PC-9 (cell line): ENCODE measurements at regions not wholly inside any gene's neighbourhood (a gene's known extent, or its start where the extent isn't known, plus 50 kb on each side); places are given as distances from the start of the nearest gene placed in this dataset.

ENCODE experiments used
- BruUV-seq: library from RNA; stranded (reverse); fragments of 400-500 nt; replicated peaks from 2 replicates; lab custom pipeline; 2021; lab: Mats Ljungman, UMichigan
- CTCF ChIA-PET: fragments of 300-600 bp; sonication (Branson Sonifier 250); formaldehyde crosslinking; loops from one replicate; lab custom pipeline; 2022; ENCODE audit warnings: antibody characterized with exemption; lab: Charles Lee
- POLR2A ChIA-PET: fragments of 300-600 bp; sonication (Branson Sonifier 250); formaldehyde crosslinking; loops from one replicate; lab custom pipeline; 2022; ENCODE audit warnings: antibody characterized with exemption; ENCODE audit not compliant: unreplicated experiment; lab: Charles Lee
- DNase-seq, 2 experiments: peaks; one replicate each; pipeline versions ENCODE4 v3.0.0 to v3.0.0-alpha.2; 2015 to 2022; ENCODE audit warnings: mixed read lengths in 1 of 2
- H2AFZ ChIP-seq: fragments of 200-600 bp; sonication (generic); 2 replicates; pipeline ENCODE4 v1.8.1; 2017; ENCODE audit warnings: antibody characterized with exemption
- H3F3A ChIP-seq: fragments of 200-600 bp; sonication (generic); 2 replicates; pipeline ENCODE4 v1.8.1; 2017; ENCODE audit warnings: antibody characterized with exemption, mild to moderate bottlenecking, low read depth; ENCODE audit not compliant: insufficient read depth
- H3K27ac ChIP-seq: fragments of 200-600 bp; sonication (generic); 2 replicates; pipeline ENCODE4 v1.6.1; 2016; ENCODE audit warnings: mixed run types
- H3K27me3 ChIP-seq: fragments of 200-600 bp; sonication (generic); 2 replicates; pipeline ENCODE4 v1.6.1; 2016; ENCODE audit warnings: low read depth, mixed run types; ENCODE audit not compliant: insufficient read depth
- H3K36me3 ChIP-seq: fragments of 200-600 bp; sonication (generic); 2 replicates; pipeline ENCODE4 v1.6.1; 2016; ENCODE audit warnings: low read depth, mixed run types
- H3K4me1 ChIP-seq: fragments of 200-600 bp; sonication (generic); replicated peaks from 2 replicates; pipeline ENCODE4 v1.6.1; 2016; ENCODE audit warnings: mixed run types; ENCODE audit not compliant: insufficient read depth
- H3K4me2 ChIP-seq: fragments of 200-600 bp; sonication (generic); 2 replicates; pipeline ENCODE4 v1.6.1; 2017; ENCODE audit warnings: mixed run types
- H3K4me3 ChIP-seq: fragments of 200-600 bp; sonication (generic); 2 replicates; pipeline ENCODE4 v1.6.1; 2016; ENCODE audit warnings: mixed run types
- H3K79me2 ChIP-seq: fragments of 200-600 bp; sonication (generic); 2 replicates; pipeline ENCODE4 v1.6.1; 2017; ENCODE audit warnings: low read depth, mixed run types
- H3K9me2 ChIP-seq: fragments of 200-600 bp; sonication (generic); 2 replicates; pipeline ENCODE4 v1.8.1; 2017; ENCODE audit warnings: mild to moderate bottlenecking; ENCODE audit not compliant: insufficient read depth
- H3K9me3 ChIP-seq: fragments of 200-600 bp; sonication (generic); 2 replicates; pipeline ENCODE4 v1.8.1; 2016; ENCODE audit warnings: low read depth; ENCODE audit not compliant: insufficient read depth
- H4K20me1 ChIP-seq: fragments of 200-600 bp; sonication (generic); 2 replicates; pipeline ENCODE4 v1.8.1; 2017; ENCODE audit not compliant: insufficient read depth
- CTCF ChIP-seq: fragments of 200-600 bp; sonication (generic); conservative IDR thresholded peaks from 2 replicates; pipeline ENCODE4 v1.6.1; 2017; ENCODE audit warnings: mixed run types, antibody characterized with exemption, mild to moderate bottlenecking, moderate library complexity
- EZH2 ChIP-seq: fragments of 200-600 bp; sonication (generic); IDR thresholded peaks from 2 replicates; pipeline ENCODE4 v1.8.0; 2017; ENCODE audit warnings: antibody characterized with exemption, low read depth
- intact Hi-C: fragments of 100-400 bp; cut with micrococcal nuclease; formaldehyde crosslinking; loops from one replicate; pipeline ENCODE4 v1.10.0; 2022; ENCODE audit not compliant: unreplicated experiment

- H3K27ac ChIP-seq = no peak overlapping the region
- CTCF ChIA-PET = no interaction called here
- H3K79me2 ChIP-seq = no peaks in the 10 kb centered on the region
- H3K4me3 ChIP-seq = no peak overlapping the region
- DNase-seq = no peak
- no peaks in the 10 kb centered on the region for H4K20me1 ChIP-seq
- no peaks in the 10 kb centered on the region for H3K27me3 ChIP-seq
- intact Hi-C loops = no loop called here
- no peak overlapping the region for H3K4me2 ChIP-seq
- no peaks in the 10 kb centered on the region for H3K9me3 ChIP-seq
- no peaks in the 10 kb centered on the region for H3K9me2 ChIP-seq
- no peaks in the 10 kb centered on the region for H3K36me3 ChIP-seq
- no peak overlapping the region for H2AFZ ChIP-seq
- POLR2A ChIA-PET = no interaction called here
- BruUV-seq = no TSS peak
- H3K4me1 ChIP-seq = no peaks in the 10 kb centered on the region
- no peaks in the 10 kb centered on the region for H3F3A ChIP-seq
- TF ChIP-seq EZH2 = no peak
- TF ChIP-seq CTCF = no peak
Observed at GRCh38 chr12:90058704-90059103, 350.1 kb upstream of the ATP2B1 start.

- CTCF ChIA-PET = no interaction called here
Observed at GRCh38 chr12:90055071-90055470, 346.4 kb upstream of the ATP2B1 start.

GRCh38 chr12:90048918-90049317 is 340.3 kb upstream of the ATP2B1 start:
- H3K4me1 ChIP-seq = no peaks in the 10 kb centered on the region
- H3K9me3 ChIP-seq = no peaks in the 10 kb centered on the region
- H3K4me2 ChIP-seq = no peak overlapping the region
- CTCF ChIA-PET = no interaction called here
- DNase-seq = no peak
- no peak overlapping the region for H3K27ac ChIP-seq
- BruUV-seq = no TSS peak
- intact Hi-C loops = no loop called here
- no peak overlapping the region for H3K4me3 ChIP-seq
- no peaks in the 10 kb centered on the region for H3F3A ChIP-seq
- POLR2A ChIA-PET = no interaction called here
- H3K36me3 ChIP-seq = no peaks in the 10 kb centered on the region
- H3K79me2 ChIP-seq = no peaks in the 10 kb centered on the region
- no peak for TF ChIP-seq EZH2
- TF ChIP-seq CTCF = no peak
- no peaks in the 10 kb centered on the region for H4K20me1 ChIP-seq
- no peaks in the 10 kb centered on the region for H3K9me2 ChIP-seq
- H3K27me3 ChIP-seq = no peaks in the 10 kb centered on the region
- no peak overlapping the region for H2AFZ ChIP-seq

More at GRCh38 chr12:90055071-90055470, 346.4 kb upstream of the ATP2B1 start:
- Histone ChIP-seq H3K9me3 (no peaks in the 10 kb centered on the region), H3K9me2 (no peaks in the 10 kb centered on the region), H3K27ac (no peak overlapping the region), H4K20me1 (no peaks in the 10 kb centered on the region), H2AFZ (no peak overlapping the region), H3K27me3 (no peaks in the 10 kb centered on the region), H3K79me2 (no peaks in the 10 kb centered on the region), H3K4me2 (no peak overlapping the region), H3K36me3 (no peaks in the 10 kb centered on the region), H3K4me3 (no peak overlapping the region), H3F3A (no peaks in the 10 kb centered on the region), H3K4me1 (no peaks in the 10 kb centered on the region)
- BruUV-seq = no TSS peak
- intact Hi-C loops = no loop called here
- POLR2A ChIA-PET = no interaction called here
- TF ChIP-seq EZH2 (no peak), CTCF (no peak)
- DNase-seq = no peak
